Lung (tissue), 11 donors: ENCODE measurements at regions not wholly inside any gene's neighbourhood (a gene's known extent, or its start where the extent isn't known, plus 50 kb on each side); places are given as distances from the start of the nearest gene placed in this dataset.

Experiments
- ATAC-seq: fragments of 200-7000 bp; cut with Tn5 transposase; one replicate; pipeline ENCODE4 v1.9.1; 2020; ENCODE audit warnings: moderate number of reproducible peaks; ENCODE audit not compliant: insufficient read depth, low FRiP score
- DNase-seq, 3 donors: peaks; one replicate each; pipeline ENCODE4 v3.0.0-alpha.2; 2013 to 2017
- H3K27ac ChIP-seq, 2 donors: one replicate each; pipeline ENCODE4 v1.5.1; 2013; ENCODE audit warnings: mild to moderate bottlenecking in 2 of 2, moderate library complexity in 2 of 2, control low read depth in 1 of 2, inconsistent platforms in 1 of 2, low read depth in 1 of 2, low read length in 1 of 2
- H3K27me3 ChIP-seq, 3 donors: one replicate each; pipeline ENCODE4 v1.5.1; 2013; ENCODE audit warnings: low read length in 2 of 3; ENCODE audit not compliant: control insufficient read depth in 3 of 3, insufficient read depth in 3 of 3
- H3K36me3 ChIP-seq, 4 donors: one replicate each; pipeline ENCODE4 v1.5.1; 2013; ENCODE audit warnings: low read length in 4 of 4, mild to moderate bottlenecking in 1 of 4, moderate library complexity in 1 of 4; ENCODE audit not compliant: control insufficient read depth in 4 of 4, insufficient read depth in 4 of 4
- H3K4me1 ChIP-seq, 5 donors: one replicate each; pipeline ENCODE4 v1.5.1; 2013; ENCODE audit warnings: low read length in 5 of 5, mild to moderate bottlenecking in 2 of 5, moderate library complexity in 1 of 5; ENCODE audit not compliant: control insufficient read depth in 5 of 5, insufficient read depth in 5 of 5
- H3K4me3 ChIP-seq: one replicate; pipeline ENCODE4 v1.5.1; 2013; ENCODE audit warnings: mild to moderate bottlenecking, control low read depth, moderate library complexity
- H3K9ac ChIP-seq, 2 donors: one replicate each; pipeline ENCODE4 v1.5.1; 2013; ENCODE audit warnings: low read length in 2 of 2, control low read depth in 1 of 2; ENCODE audit not compliant: insufficient read depth in 1 of 2
- H3K9me3 ChIP-seq, 4 donors: one replicate each; pipeline ENCODE4 v1.5.1; 2013; ENCODE audit warnings: low read length in 3 of 4, mild to moderate bottlenecking in 1 of 4, moderate library complexity in 1 of 4; ENCODE audit not compliant: control insufficient read depth in 4 of 4, insufficient read depth in 3 of 4
- WGBS, 2 donors: extraction: QIAGEN DNeasy Blood & Tissue Kit; methylation state at CpG; one replicate each; pipeline ENCODE4 v1.1.7; 2013; 5-methylcytosine and 5-hydroxymethylcytosine counted together
- TF ChIP-seq, protein P1 (sequence below): IDR thresholded peaks from 2 replicates; pipeline ENCODE4 v1.5.1; 2012; ENCODE audit warnings: mild to moderate bottlenecking; ENCODE audit errors: control extremely low read depth, extremely low read depth
- donor health status: control.
- donor health status: control.
- donor health status: Bipolar disorder and iron deficiency.
- donor health status: healthy.
- donor health status: DM: yes; HTN: yes; CAD: no.

DNA sequence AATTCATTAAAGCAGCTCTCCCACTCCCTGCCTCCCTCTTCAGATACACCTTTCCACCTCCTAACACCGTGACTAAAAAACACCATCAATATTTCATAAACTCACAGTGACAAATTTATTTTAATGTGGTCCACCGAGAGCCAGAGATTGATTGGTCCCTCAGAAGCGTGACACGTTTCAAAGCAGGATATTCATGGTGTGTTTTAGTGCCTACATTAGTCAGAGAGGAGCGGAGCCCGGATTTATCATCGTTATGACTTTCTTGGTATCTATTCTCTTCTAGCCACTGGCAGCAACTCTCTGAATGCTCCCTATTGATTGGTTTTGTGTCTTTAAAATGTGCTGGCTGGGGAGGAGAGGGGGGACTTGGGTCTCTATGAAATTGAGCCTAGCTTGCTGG is 265.3 kb downstream of the DHX35 start:
- 80 to 86% methylated on average over 7 of the region's 7 CpGs for WGBS, 2 donors
- no peak overlapping the region for H3K9ac ChIP-seq
- H3K9me3 ChIP-seq: peaks cover 0 to 4% (median 1%) of the 10 kb centered on the region in 4 donors
- H3K4me1 ChIP-seq: no peaks in the 10 kb centered on the region
- H3K27me3 ChIP-seq: peaks cover 0 to 3% (median 0%) of the 10 kb centered on the region in 3 donors
- no peak overlapping the region for H3K27ac ChIP-seq
- H3K4me3 ChIP-seq: no peak overlapping the region
- DNase-seq (no peak), ATAC-seq (no peak)
- TF ChIP-seq, protein P1, sequence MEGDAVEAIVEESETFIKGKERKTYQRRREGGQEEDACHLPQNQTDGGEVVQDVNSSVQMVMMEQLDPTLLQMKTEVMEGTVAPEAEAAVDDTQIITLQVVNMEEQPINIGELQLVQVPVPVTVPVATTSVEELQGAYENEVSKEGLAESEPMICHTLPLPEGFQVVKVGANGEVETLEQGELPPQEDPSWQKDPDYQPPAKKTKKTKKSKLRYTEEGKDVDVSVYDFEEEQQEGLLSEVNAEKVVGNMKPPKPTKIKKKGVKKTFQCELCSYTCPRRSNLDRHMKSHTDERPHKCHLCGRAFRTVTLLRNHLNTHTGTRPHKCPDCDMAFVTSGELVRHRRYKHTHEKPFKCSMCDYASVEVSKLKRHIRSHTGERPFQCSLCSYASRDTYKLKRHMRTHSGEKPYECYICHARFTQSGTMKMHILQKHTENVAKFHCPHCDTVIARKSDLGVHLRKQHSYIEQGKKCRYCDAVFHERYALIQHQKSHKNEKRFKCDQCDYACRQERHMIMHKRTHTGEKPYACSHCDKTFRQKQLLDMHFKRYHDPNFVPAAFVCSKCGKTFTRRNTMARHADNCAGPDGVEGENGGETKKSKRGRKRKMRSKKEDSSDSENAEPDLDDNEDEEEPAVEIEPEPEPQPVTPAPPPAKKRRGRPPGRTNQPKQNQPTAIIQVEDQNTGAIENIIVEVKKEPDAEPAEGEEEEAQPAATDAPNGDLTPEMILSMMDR: no peak
- H3K36me3 ChIP-seq: no peaks in the 10 kb centered on the region

DNA sequence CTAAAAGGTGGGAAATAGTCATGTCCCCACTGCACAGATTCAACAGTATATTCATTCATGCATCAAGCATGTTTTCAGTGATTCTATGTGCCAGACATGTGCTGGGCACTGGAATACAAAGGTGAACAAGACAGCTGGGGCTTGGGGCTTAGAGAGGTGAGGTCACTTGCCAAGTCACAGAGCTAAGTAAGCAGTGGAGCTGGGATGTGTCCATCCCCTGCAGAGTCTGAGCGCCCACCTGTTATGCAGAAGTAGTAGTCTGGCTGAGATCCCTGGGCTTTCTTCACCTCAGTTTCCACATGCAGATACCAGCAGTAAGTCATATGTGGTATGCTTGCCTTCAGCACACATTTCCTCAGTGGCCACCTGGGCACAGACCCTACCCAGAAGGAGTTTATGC is 263.8 kb downstream of the DHX35 start:
- Histone ChIP-seq H3K27ac (no peak overlapping the region), H3K4me1 (no peaks in the 10 kb centered on the region), H3K9me3 (peaks cover 0 to 4% (median 0%) of the 10 kb centered on the region in 4 donors), H3K9ac (no peak overlapping the region), H3K36me3 (no peaks in the 10 kb centered on the region), H3K4me3 (no peak overlapping the region), H3K27me3 (peaks cover 0 to 3% (median 2%) of the 10 kb centered on the region in 3 donors)
- ATAC-seq (no peak), DNase-seq (no peak)
- WGBS, 2 donors: 88 to 100% methylated on average over 1 of the region's 1 CpG
- TF ChIP-seq, protein P1: no peak

DNA sequence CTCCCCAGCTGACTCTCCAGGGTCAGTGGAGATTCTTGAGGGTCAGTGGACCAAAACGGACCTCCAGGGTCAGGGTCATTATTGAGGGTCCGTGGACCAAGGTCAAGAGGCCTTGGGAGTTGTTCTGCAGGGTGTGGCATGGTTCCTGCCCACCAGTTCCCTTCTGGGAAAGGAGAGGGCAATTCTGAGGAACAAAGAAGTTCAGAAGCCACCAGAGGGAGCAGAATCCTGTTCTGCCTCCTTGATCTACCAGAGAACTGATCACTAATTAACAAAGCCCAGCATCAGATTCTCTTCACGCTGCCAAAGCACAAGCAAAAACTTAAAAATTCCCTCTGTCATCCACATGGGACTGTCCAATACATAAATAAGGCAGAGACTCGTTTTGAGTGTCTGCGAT is 263.4 kb downstream of the DHX35 start:
- 60 to 65% methylated on average over 5 of the region's 5 CpGs for WGBS, 2 donors

More for the DNA sequence above, 263.4 kb downstream of the DHX35 start:
- Histone ChIP-seq H3K4me3 (no peak overlapping the region), H3K36me3 (no peaks in the 10 kb centered on the region), H3K27ac (no peak overlapping the region), H3K27me3 (peaks cover 0 to 3% (median 2%) of the 10 kb centered on the region in 3 donors), H3K4me1 (no peaks in the 10 kb centered on the region), H3K9ac (no peak overlapping the region), H3K9me3 (peaks cover 0 to 4% (median 0%) of the 10 kb centered on the region in 4 donors)
- DNase-seq: no peak
- ATAC-seq: no peak
- TF ChIP-seq, protein P1: no peak
